GM18508 (cell line): ENCODE measurements at regions not wholly inside any gene's neighbourhood (a gene's known extent, or its start where the extent isn't known, plus 50 kb on each side); places are given as distances from the start of the nearest gene placed in this dataset.
"Not testable (repeated sequence)": the region's sequence is repeated elsewhere in the genome, so short reads cannot be mapped to it uniquely, and the experiment has no call there.

Source experiments
- ATAC-seq: cut with Tn5 transposase; IDR thresholded peaks from one replicate; pipeline ENCODE4 v1.9.1; 2021; ENCODE audit warnings: moderate number of reproducible peaks; ENCODE audit not compliant: insufficient read depth, unreplicated experiment

DNA sequence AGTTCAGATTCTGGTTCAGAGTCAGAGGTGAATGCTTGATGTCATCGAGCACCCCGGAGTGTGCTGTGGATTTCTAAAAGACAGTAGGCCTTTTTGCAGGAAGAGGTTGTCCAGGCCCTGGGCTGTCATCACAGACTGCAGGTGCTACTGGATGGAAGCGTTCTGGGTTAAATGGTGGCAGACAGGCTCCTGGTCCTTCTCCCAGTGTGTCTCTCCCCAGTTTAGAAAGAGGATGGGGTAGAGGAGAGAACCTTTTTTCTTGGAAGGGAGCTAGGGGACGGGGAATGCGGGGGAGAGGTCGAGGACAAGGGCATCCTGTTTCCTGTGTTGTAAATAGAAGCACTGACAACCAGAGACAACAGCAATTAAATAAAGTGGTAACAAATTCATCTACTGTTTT lies 102.3 kb upstream of the NUDT6 start:
- no peak for ATAC-seq

GRCh38 chr4:123025398-123025797 lies 103.0 kb upstream of the NUDT6 start:
- ATAC-seq, result no peak

- ATAC-seq, result not testable (repeated sequence)
These were observed 103.6 kb upstream of the NUDT6 start for GRCh38 chr4:123026015-123026414.

DNA sequence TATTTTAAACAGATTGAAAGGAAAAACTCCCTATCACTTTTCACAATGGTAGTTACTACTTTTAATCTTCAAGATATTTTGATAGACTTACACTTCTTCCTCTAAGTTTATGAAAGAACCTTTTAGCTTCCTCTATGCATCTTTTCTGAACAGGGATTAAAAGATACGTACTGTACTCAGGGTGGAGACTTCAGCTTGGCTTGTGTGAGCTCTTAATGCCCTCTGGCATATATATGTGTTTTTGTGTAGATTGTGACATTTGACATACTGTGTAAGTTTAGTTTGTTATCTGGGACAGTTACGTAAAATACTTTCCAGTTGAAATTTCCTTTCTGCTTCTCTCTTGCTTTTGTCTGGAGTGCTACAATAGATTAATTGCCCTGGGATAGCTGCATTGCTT lies 109.3 kb upstream of the NUDT6 start:
- ATAC-seq, result no peak

- no peak for ATAC-seq
These were observed 111.6 kb upstream of the NUDT6 start for GRCh38 chr4:123034023-123034422.

DNA sequence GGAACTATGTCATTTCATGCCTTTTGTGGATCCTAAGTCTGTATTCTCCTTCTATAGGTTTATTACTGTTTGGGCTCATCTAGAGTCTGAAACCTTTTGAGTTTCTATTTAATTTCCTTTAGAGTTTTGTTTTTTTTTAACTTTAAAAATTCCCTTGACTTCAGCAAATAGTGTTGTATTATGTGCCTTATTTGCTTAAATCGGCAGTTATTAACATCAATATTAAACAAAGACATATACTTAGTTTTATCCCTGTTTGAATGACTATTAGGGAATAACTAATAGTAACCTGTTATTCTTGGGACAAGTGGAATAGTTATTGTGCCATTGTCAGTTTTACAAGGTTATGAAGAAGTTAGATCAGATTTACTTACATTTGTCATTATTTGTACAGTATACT lies 112.8 kb upstream of the NUDT6 start:
- no peak for ATAC-seq

GRCh38 chr4:123037804-123038203 lies 115.4 kb upstream of the NUDT6 start:
- ATAC-seq, result no peak

- ATAC-seq, result no peak
These were observed 119.7 kb upstream of the NUDT6 start for GRCh38 chr4:123042095-123042494.

GRCh38 chr4:123043013-123043412 lies 120.6 kb upstream of the NUDT6 start:
- no peak for ATAC-seq

- no peak for ATAC-seq
These were observed 121.5 kb upstream of the NUDT6 start for GRCh38 chr4:123043793-123044425.

DNA sequence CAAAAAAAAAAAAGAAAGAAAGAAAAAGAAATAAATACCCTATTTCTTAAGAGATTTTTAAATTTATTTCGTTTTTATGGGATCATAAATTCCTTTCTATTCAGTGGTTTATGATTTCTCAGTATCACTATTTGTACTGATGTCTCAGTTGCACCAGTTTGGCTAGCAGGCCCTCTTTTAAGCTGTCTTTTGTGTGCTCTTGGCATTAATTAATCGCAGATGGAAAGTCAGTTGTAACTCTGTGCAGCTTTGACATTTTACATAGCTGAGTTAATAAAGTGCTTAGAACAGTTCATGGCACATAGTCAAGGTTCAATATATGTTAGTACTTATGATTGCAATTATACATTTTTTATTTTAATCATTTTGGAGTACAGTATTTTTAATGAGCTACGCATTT lies 123.7 kb upstream of the NUDT6 start:
- no peak for ATAC-seq

- ATAC-seq, result no peak
These were observed 127.6 kb upstream of the NUDT6 start for GRCh38 chr4:123050018-123050417.

DNA sequence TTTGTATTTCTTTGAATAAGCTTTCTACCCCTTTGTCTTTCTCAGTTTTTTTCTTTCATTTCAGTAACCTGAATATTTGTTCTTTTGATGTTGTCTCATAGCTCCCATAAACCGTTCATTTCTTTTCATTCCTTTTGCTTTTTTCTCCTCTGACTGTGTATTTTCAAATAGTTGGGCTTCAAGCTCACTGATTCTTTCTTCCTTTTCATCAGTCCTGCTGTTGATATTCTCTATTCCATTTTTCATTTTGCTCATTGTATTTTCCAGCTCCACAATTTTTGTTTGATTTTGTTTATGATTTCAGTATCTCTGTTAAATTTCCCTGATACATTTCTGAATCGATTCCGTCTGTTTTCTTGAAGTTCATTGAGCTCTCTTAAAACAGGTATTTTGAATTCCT lies 129.6 kb upstream of the NUDT6 start:
- ATAC-seq, result no peak

GRCh38 chr4:123055943-123056342 lies 133.5 kb upstream of the NUDT6 start:
- no peak for ATAC-seq

DNA sequence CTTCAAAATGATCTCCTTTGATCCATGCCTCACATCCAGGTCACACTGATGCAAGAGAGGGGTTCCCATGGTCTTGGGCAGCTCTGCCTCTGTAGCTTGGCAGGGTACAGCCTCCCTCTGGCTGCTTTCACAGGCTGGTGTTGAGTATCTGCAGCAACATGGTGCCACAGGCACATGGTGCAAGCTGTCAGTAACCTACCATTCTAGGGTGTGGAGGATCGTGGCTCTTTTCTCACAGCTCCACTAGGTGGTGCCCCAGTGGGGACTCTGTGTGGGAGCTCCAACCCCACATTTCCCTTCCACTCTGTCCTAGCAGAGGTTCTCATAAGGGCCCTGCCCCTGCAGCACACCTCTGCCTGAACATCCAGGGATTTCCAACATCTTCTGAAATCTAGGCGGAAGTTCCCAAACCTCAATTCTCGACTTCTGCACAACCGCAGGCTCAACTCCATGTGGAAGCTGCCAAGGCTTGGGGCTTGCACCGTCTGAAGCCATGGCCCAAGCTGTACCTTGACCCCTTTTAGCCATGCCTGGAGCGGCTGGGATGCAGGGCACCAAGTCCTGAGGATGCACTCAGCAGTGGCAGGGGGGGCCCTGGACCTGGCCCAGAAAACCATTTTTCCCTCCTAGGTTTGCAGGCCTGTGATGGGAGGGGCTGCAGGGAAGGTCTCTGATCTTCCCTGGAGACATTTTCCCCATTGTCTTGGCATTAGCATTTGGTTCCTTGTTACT lies 137.8 kb upstream of the NUDT6 start:
- no peak for ATAC-seq

GRCh38 chr4:123064390-123064789 lies 142.0 kb upstream of the NUDT6 start:
- ATAC-seq, result no peak

- ATAC-seq, result no peak
These were observed 145.7 kb upstream of the NUDT6 start for GRCh38 chr4:123068081-123068480.

DNA sequence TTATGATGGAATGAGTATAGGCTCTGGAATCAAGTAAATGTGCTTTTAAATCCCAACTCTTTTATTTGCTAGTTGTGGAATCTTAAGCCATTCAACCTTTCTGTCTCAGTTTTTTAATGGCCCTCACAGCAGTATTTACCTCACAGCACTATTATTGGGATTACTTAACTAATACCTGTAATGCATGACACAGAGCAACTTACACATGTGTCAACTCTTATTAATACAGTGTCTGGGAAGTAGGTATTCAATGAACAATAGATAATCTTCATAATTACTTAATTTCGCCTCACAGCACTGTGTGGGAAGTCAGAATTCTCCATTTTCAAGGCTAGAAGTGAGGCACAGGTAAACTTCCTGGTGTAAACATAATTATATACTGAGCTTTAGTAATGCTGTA lies 149.7 kb upstream of the NUDT6 start:
- ATAC-seq, result no peak

DNA sequence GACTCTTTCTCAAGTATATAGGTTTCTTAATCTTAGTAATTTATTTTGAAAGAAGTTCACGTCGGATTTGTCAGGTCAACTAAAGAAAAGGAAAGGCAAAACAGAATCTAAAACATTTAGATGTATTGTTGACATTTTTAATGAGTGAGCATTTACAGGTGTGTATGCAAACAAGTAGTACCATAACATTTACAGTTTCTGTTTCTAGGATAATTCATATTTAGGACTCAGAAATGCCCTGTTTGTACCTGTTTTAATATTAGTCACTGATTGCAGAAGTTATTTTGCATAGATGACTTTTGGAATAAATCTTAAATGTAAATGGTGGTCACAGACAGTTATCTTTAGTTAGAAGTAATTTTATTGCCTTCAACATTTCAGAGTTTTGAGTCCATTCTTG lies 151.3 kb upstream of the NUDT6 start:
- peak; percentile 41 for ATAC-seq

GRCh38 chr4:123077330-123077729 lies 154.9 kb upstream of the NUDT6 start:
- ATAC-seq, result no peak

- no peak for ATAC-seq
These were observed 159.6 kb upstream of the NUDT6 start for GRCh38 chr4:123081971-123082370.

GRCh38 chr4:123083646-123084045 lies 161.2 kb upstream of the NUDT6 start:
- no peak for ATAC-seq
